ENCODE measurements at regions not wholly inside any gene's neighbourhood (a gene's known extent, or its start where the extent isn't known, plus 50 kb on each side); places are given as distances from the start of the nearest gene placed in this dataset.

- Histone ChIP-seq H3K9me2 (ENCODE audit: insufficient read depth) (no peaks in the 10 kb centered on the region), H3F3A (ENCODE audit: insufficient read depth) (no peaks in the 10 kb centered on the region), H2AFZ (no peak overlapping the region), H3K4me1 (ENCODE audit: insufficient read depth) (no peaks in the 10 kb centered on the region), H3K4me2 (ENCODE audit: unreplicated experiment) (no peak overlapping the region), H3K9ac (no peak overlapping the region), H3K27me3 (replicated peaks; ENCODE audit: insufficient read depth) (no peaks in the 10 kb centered on the region), H3K9me3 (ENCODE audit: low read depth) (peaks cover 3% of the 10 kb centered on the region), H3K27ac (no peak overlapping the region), H3K79me2 (ENCODE audit: insufficient read depth) (no peaks in the 10 kb centered on the region), H3K36me3 (ENCODE audit: low read depth) (no peaks in the 10 kb centered on the region), H4K20me1 (ENCODE audit: insufficient read depth) (no peaks in the 10 kb centered on the region), H3K4me3 (no peak overlapping the region)
- in situ Hi-C loops (cut with MboI), result no loop called here
- no peak for DNase-seq
- whole genome bisulfite sequencing, 2 experiments (ENCODE audit: low coverage in 1 of 2, low lambda C conversion rate in 2 of 2, missing lambda C conversion rate in 2 of 2), result 34 to 41% methylated on average over 2 of the region's 2 CpGs
- TF ChIP-seq EZH2phosphoT487 (IDR thresholded peaks at IDR 0.05; ENCODE audit: insufficient read depth, low read depth) (no peak), EZH2 (IDR thresholded peaks at IDR 0.05; ENCODE audit: insufficient read depth, poor library complexity, severe bottlenecking) (no peak)
These were observed 813.3 kb upstream of the CELF2 start for GRCh38 chr10:10204415-10204814.

GRCh38 chr10:10205906-10206305 is 811.8 kb upstream of the CELF2 start:
- no peaks in the 10 kb centered on the region for H3K79me2 ChIP-seq (ENCODE audit: insufficient read depth)
- no peaks in the 10 kb centered on the region for H3K36me3 ChIP-seq (ENCODE audit: low read depth)
- no peak overlapping the region for H3K4me2 ChIP-seq (ENCODE audit: unreplicated experiment)
- no peaks in the 10 kb centered on the region for H3K27me3 ChIP-seq (replicated peaks; ENCODE audit: insufficient read depth)
- no peaks in the 10 kb centered on the region for H3K4me1 ChIP-seq (ENCODE audit: insufficient read depth)
- H3K9me3 ChIP-seq (ENCODE audit: low read depth), result peaks cover 3% of the 10 kb centered on the region
- no peaks in the 10 kb centered on the region for H3F3A ChIP-seq (ENCODE audit: insufficient read depth)
- H3K27ac ChIP-seq, result no peak overlapping the region
- no peak overlapping the region for H3K4me3 ChIP-seq
- WGBS, 2 experiments (ENCODE audit: low coverage in 1 of 2, low lambda C conversion rate in 2 of 2, missing lambda C conversion rate in 2 of 2), result 11 to 15% methylated on average over 2 of the region's 2 CpGs
- DNase-seq, result no peak
- TF ChIP-seq EZH2phosphoT487 (IDR thresholded peaks at IDR 0.05; ENCODE audit: insufficient read depth, low read depth), result no peak
- TF ChIP-seq EZH2 (IDR thresholded peaks at IDR 0.05; ENCODE audit: insufficient read depth, poor library complexity, severe bottlenecking), result no peak
- no peak overlapping the region for H2AFZ ChIP-seq
- H3K9ac ChIP-seq, result no peak overlapping the region
- in situ Hi-C loops (cut with MboI), result no loop called here
- no peaks in the 10 kb centered on the region for H3K9me2 ChIP-seq (ENCODE audit: insufficient read depth)
- H4K20me1 ChIP-seq (ENCODE audit: insufficient read depth), result no peaks in the 10 kb centered on the region

GRCh38 chr10:10207538-10207937 is 810.1 kb upstream of the CELF2 start:
- Histone ChIP-seq H3K4me3 (no peak overlapping the region), H4K20me1 (ENCODE audit: insufficient read depth) (no peaks in the 10 kb centered on the region), H3F3A (ENCODE audit: insufficient read depth) (no peaks in the 10 kb centered on the region), H2AFZ (no peak overlapping the region), H3K9ac (no peak overlapping the region), H3K36me3 (ENCODE audit: low read depth) (no peaks in the 10 kb centered on the region), H3K4me2 (ENCODE audit: unreplicated experiment) (no peak overlapping the region), H3K9me3 (ENCODE audit: low read depth) (peaks cover 3% of the 10 kb centered on the region), H3K79me2 (ENCODE audit: insufficient read depth) (no peaks in the 10 kb centered on the region), H3K27ac (no peak overlapping the region), H3K27me3 (replicated peaks; ENCODE audit: insufficient read depth) (no peaks in the 10 kb centered on the region), H3K4me1 (ENCODE audit: insufficient read depth) (no peaks in the 10 kb centered on the region), H3K9me2 (ENCODE audit: insufficient read depth) (no peaks in the 10 kb centered on the region)
- DNase-seq, result no peak
- in situ Hi-C loops (cut with MboI), result no loop called here
- WGBS, 2 experiments (ENCODE audit: low coverage in 1 of 2, low lambda C conversion rate in 2 of 2, missing lambda C conversion rate in 2 of 2), result 53% methylated on average over 3 of the region's 3 CpGs
- TF ChIP-seq EZH2 (IDR thresholded peaks at IDR 0.05; ENCODE audit: insufficient read depth, poor library complexity, severe bottlenecking) (no peak), EZH2phosphoT487 (IDR thresholded peaks at IDR 0.05; ENCODE audit: insufficient read depth, low read depth) (no peak)

- H3K4me2 ChIP-seq (ENCODE audit: unreplicated experiment), result no peak overlapping the region
- no peak overlapping the region for H2AFZ ChIP-seq
- no peaks in the 10 kb centered on the region for H3K36me3 ChIP-seq (ENCODE audit: low read depth)
- no peak overlapping the region for H3K4me3 ChIP-seq
- no peak overlapping the region for H3K9ac ChIP-seq
- no peaks in the 10 kb centered on the region for H4K20me1 ChIP-seq (ENCODE audit: insufficient read depth)
- no peaks in the 10 kb centered on the region for H3K27me3 ChIP-seq (replicated peaks; ENCODE audit: insufficient read depth)
- H3F3A ChIP-seq (ENCODE audit: insufficient read depth), result no peaks in the 10 kb centered on the region
- no peak for DNase-seq
- H3K4me1 ChIP-seq (ENCODE audit: insufficient read depth), result no peaks in the 10 kb centered on the region
- no peaks in the 10 kb centered on the region for H3K9me2 ChIP-seq (ENCODE audit: insufficient read depth)
- peaks cover 3% of the 10 kb centered on the region for H3K9me3 ChIP-seq (ENCODE audit: low read depth)
- no peak overlapping the region for H3K27ac ChIP-seq
- in situ Hi-C loops (cut with MboI), result no loop called here
- no peak for TF ChIP-seq EZH2phosphoT487 (IDR thresholded peaks at IDR 0.05; ENCODE audit: insufficient read depth, low read depth)
- TF ChIP-seq EZH2 (IDR thresholded peaks at IDR 0.05; ENCODE audit: insufficient read depth, poor library complexity, severe bottlenecking), result no peak
- WGBS, 2 experiments (ENCODE audit: low coverage in 1 of 2, low lambda C conversion rate in 2 of 2, missing lambda C conversion rate in 2 of 2), result 24 to 36% methylated on average over 4 of the region's 4 CpGs
- H3K79me2 ChIP-seq (ENCODE audit: insufficient read depth), result no peaks in the 10 kb centered on the region
These were observed 809.5 kb upstream of the CELF2 start for GRCh38 chr10:10208196-10208595.

DNA sequence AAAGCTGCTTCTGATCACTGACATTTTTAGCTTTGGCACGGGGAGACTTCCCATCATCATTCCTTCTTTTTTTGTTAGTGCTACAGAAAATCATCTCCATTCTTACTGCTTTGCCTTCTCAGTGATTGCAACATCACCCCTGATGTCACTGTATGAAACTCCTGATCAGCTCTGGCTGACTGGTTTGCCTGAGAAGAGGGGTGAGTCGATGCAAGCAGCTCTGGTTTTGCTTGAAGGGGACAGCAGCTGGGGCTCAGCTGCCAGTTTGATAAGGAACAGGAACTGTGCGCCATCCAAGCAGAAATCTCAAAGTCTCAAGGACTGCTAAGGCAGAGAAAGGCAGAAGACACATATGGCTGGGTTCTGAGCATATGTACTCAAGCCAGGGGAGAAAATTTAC is 808.5 kb upstream of the CELF2 start:
- in situ Hi-C loops (cut with MboI), result no loop called here
- TF ChIP-seq EZH2phosphoT487 (IDR thresholded peaks at IDR 0.05; ENCODE audit: insufficient read depth, low read depth), result no peak
- TF ChIP-seq EZH2 (IDR thresholded peaks at IDR 0.05; ENCODE audit: insufficient read depth, poor library complexity, severe bottlenecking), result no peak
- peak overlapping the region; percentile 19; the same call in 1 of the 2 replicates for H2AFZ ChIP-seq

More for the DNA sequence above, 808.5 kb upstream of the CELF2 start:
- no peak overlapping the region for H3K4me3 ChIP-seq
- no peaks in the 10 kb centered on the region for H3K4me1 ChIP-seq (ENCODE audit: insufficient read depth)
- H3K4me2 ChIP-seq (ENCODE audit: unreplicated experiment), result no peak overlapping the region
- no peak overlapping the region for H3K9ac ChIP-seq
- no peaks in the 10 kb centered on the region for H3K27me3 ChIP-seq (replicated peaks; ENCODE audit: insufficient read depth)
- 1 to 3% methylated on average over 3 of the region's 3 CpGs for WGBS, 2 experiments (ENCODE audit: low coverage in 1 of 2, low lambda C conversion rate in 2 of 2, missing lambda C conversion rate in 2 of 2)
- peaks cover 3% of the 10 kb centered on the region for H3K9me3 ChIP-seq (ENCODE audit: low read depth)
- H3F3A ChIP-seq (ENCODE audit: insufficient read depth), result no peaks in the 10 kb centered on the region
- no peaks in the 10 kb centered on the region for H3K36me3 ChIP-seq (ENCODE audit: low read depth)
- no peaks in the 10 kb centered on the region for H3K79me2 ChIP-seq (ENCODE audit: insufficient read depth)
- H3K9me2 ChIP-seq (ENCODE audit: insufficient read depth), result no peaks in the 10 kb centered on the region
- peak; percentile 45 for DNase-seq
- no peak overlapping the region for H3K27ac ChIP-seq
- no peaks in the 10 kb centered on the region for H4K20me1 ChIP-seq (ENCODE audit: insufficient read depth)
